HepG2 (cell line): ENCODE measurements at regions not wholly inside any gene's neighbourhood (a gene's known extent, or its start where the extent isn't known, plus 50 kb on each side); places are given as distances from the start of the nearest gene placed in this dataset.

Source experiments
- ATAC-seq: fragments of 200-7000 bp; cut with Tn5 transposase; 3 replicates; pipeline ENCODE4 v1.9.1; 2020; ENCODE audit warnings: mild to moderate bottlenecking, moderate library complexity
- BruUV-seq: library from RNA; stranded (reverse); fragments of 400-500 nt; replicated peaks from 2 replicates; lab custom pipeline; 2021; lab: Mats Ljungman, UMichigan
- CTCF ChIA-PET: fragments of 300-600 bp; formaldehyde crosslinking; extraction: SDS; loops from one replicate; lab custom pipeline; 2021; ENCODE audit warnings: low total read pairs, inconsistent platforms, low intra/inter-chr PET ratio; lab: Yijun Ruan, JAX
- POLR2A ChIA-PET: fragments of 350-600 bp; sonication (Branson Sonifier 250); formaldehyde crosslinking; loops from one replicate; lab custom pipeline; 2020; ENCODE audit warnings: antibody characterized with exemption, inconsistent platforms; lab: Yijun Ruan, JAX
- DNase-seq: peaks from one replicate; pipeline ENCODE4 v3.0.0-alpha.2; 2015; ENCODE audit warnings: low spot score
- FAIRE-seq: peaks from 3 replicates; lab custom pipeline; 2011; peaks lifted over from hg19 to GRCh38; lab: Jason Lieb, UNC
- H2AFZ ChIP-seq: one replicate; pipeline ENCODE4 v1.6.1; 2011; ENCODE audit warnings: low read length, inconsistent platforms
- H3K27ac ChIP-seq: fragments of 300-600 bp; 3 replicates; pipeline ENCODE4 v1.8.0; 2011; ENCODE audit warnings: mixed run types, mild to moderate bottlenecking, mixed read lengths, low read length, inconsistent platforms; ENCODE audit not compliant: insufficient read depth; ENCODE audit errors: extremely low read length
- H3K27me3 ChIP-seq, 2 experiments: fragments of 200-600 bp in 1 of 2; 2 replicates in 1 of 2; 3 replicates in 1 of 2; pipeline versions ENCODE4 v1.6.0 to v1.8.0; 2011; ENCODE audit warnings: low read length in 2 of 2, mild to moderate bottlenecking in 2 of 2, moderate library complexity in 2 of 2, inconsistent platforms in 1 of 2; ENCODE audit not compliant: insufficient read depth in 2 of 2, control insufficient read depth in 1 of 2
- H3K36me3 ChIP-seq, 2 experiments: fragments of 200-600 bp in 1 of 2; replicated peaks in 1 of 2; 2 replicates in 1 of 2; 3 replicates in 1 of 2; pipeline versions ENCODE4 v1.5.1 to v1.8.0; 2011; ENCODE audit warnings: low read length in 2 of 2, inconsistent platforms in 1 of 2; ENCODE audit not compliant: insufficient read depth in 2 of 2, control insufficient read depth in 1 of 2
- H3K4me1 ChIP-seq: 2 replicates; pipeline ENCODE4 v1.5.1; 2012; ENCODE audit warnings: low read length, inconsistent platforms; ENCODE audit not compliant: insufficient read depth
- H3K4me2 ChIP-seq: 2 replicates; pipeline ENCODE4 v1.6.0; 2011; ENCODE audit warnings: low read depth, low read length, inconsistent platforms
- H3K4me3 ChIP-seq, 3 experiments: fragments of 200-600 bp in 1 of 3; sonication (generic), shearing (Covaris generic) in 1 of 3; replicated peaks in 1 of 3; 2 replicates each; pipeline ENCODE4 v1.5.1; 2011 to 2016; ENCODE audit warnings: low read length in 3 of 3, inconsistent platforms in 2 of 3, low read depth in 2 of 3, mild to moderate bottlenecking in 2 of 3, control low read depth in 1 of 3, mixed read lengths in 1 of 3; ENCODE audit not compliant: insufficient read depth in 1 of 3
- H3K79me2 ChIP-seq: one replicate; pipeline ENCODE4 v1.6.1; 2011; ENCODE audit warnings: low read length, inconsistent platforms; ENCODE audit not compliant: insufficient read depth
- H3K9ac ChIP-seq: 2 replicates; pipeline ENCODE4 v1.6.0; 2011; ENCODE audit warnings: mild to moderate bottlenecking, low read depth, low read length, inconsistent platforms; ENCODE audit not compliant: insufficient read depth
- H3K9me3 ChIP-seq: 2 replicates; pipeline ENCODE4 v1.5.1; 2012; ENCODE audit warnings: mild to moderate bottlenecking, low read length
- H4K20me1 ChIP-seq: 2 replicates; pipeline ENCODE4 v1.6.0; 2011; ENCODE audit warnings: inconsistent platforms, mild to moderate bottlenecking, low read length, moderate library complexity; ENCODE audit not compliant: insufficient read depth
- AFF4 ChIP-seq: sonication (generic); formaldehyde crosslinking; IDR thresholded peaks from 2 replicates; pipeline ENCODE4 v1.4.0; 2020; ENCODE audit warnings: missing genetic modification reagents
- CC2D1A ChIP-seq: sonication (generic); formaldehyde crosslinking; IDR thresholded peaks from 2 replicates; pipeline ENCODE4 v1.8.1; 2023; ENCODE audit warnings: mild to moderate bottlenecking, missing genetic modification reagents
- EP300 ChIP-seq, 3 experiments: sonication (generic) in 1 of 3; formaldehyde crosslinking in 1 of 3; IDR thresholded peaks; 2 replicates each; pipeline versions ENCODE4 v1.5.1 to v1.6.1; 2011 to 2020; ENCODE audit warnings: low read depth in 2 of 3, low read length in 2 of 3, borderline replicate concordance in 1 of 3, improper control_type of control experiment in 1 of 3, mild to moderate bottlenecking in 1 of 3, missing genetic modification reagents in 1 of 3, moderate library complexity in 1 of 3
- MIER2 ChIP-seq: IDR thresholded peaks from 2 replicates; pipeline ENCODE4 v1.6.1; 2016; ENCODE audit warnings: missing biosample characterization, missing genetic modification reagents
- NRL ChIP-seq: sonication (generic); formaldehyde crosslinking; IDR thresholded peaks from 2 replicates; pipeline ENCODE4 v1.5.0; 2020; ENCODE audit warnings: missing genetic modification reagents, mild to moderate bottlenecking, moderate library complexity, borderline replicate concordance
- RARA ChIP-seq: IDR thresholded peaks from 2 replicates; pipeline ENCODE4 v1.6.1; 2016; ENCODE audit warnings: missing genetic modification reagents, missing compliant biosample characterization
- RFX1 ChIP-seq: fragments of 450-650 bp; IDR thresholded peaks from 2 replicates; pipeline ENCODE4 v1.6.1; 2017
- RFXAP ChIP-seq: sonication (generic); formaldehyde crosslinking; IDR thresholded peaks from 2 replicates; pipeline ENCODE4 v1.4.0; 2020; ENCODE audit warnings: missing genetic modification reagents, borderline replicate concordance
- SNRNP70 ChIP-seq: fragments of 200-400 bp; formaldehyde crosslinking; IDR thresholded peaks from 2 replicates; pipeline ENCODE4 v1.6.1; 2017; ENCODE audit warnings: mild to moderate bottlenecking, low read depth, low read length, moderate library complexity
- XRCC5 ChIP-seq: fragments of 200-400 bp; formaldehyde crosslinking; optimal IDR thresholded peaks from 2 replicates; pipeline ENCODE3; 2017; ENCODE audit warnings: mild to moderate bottlenecking, low read length
- ZBTB37 ChIP-seq: sonication (generic); formaldehyde crosslinking; IDR thresholded peaks from 2 replicates; pipeline ENCODE4 v1.4.0; 2020; ENCODE audit warnings: mild to moderate bottlenecking, missing genetic modification reagents
- ZBTB42 ChIP-seq: sonication (generic); formaldehyde crosslinking; IDR thresholded peaks from 2 replicates; pipeline ENCODE4 v1.5.0; 2020; ENCODE audit warnings: mild to moderate bottlenecking, missing genetic modification reagents
- ZNF383 ChIP-seq: sonication (generic); formaldehyde crosslinking; IDR thresholded peaks from 2 replicates; pipeline ENCODE4 v1.4.0; 2020; ENCODE audit warnings: missing genetic modification reagents, mild to moderate bottlenecking, borderline replicate concordance
- ZNF703 ChIP-seq: sonication (generic); formaldehyde crosslinking; IDR thresholded peaks from 2 replicates; pipeline ENCODE4 v1.5.1; 2020; ENCODE audit warnings: missing genetic modification reagents, mild to moderate bottlenecking, moderate library complexity, borderline replicate concordance
- WGBS: methylation state at CpG from one replicate; pipeline ENCODE4 v1.1.6; 2017; ENCODE audit warnings: low lambda C conversion rate; 5-methylcytosine and 5-hydroxymethylcytosine counted together
- in situ Hi-C: cut with HindIII; loops from 2 replicates; pipeline ENCODE4 v1.10.0; 2017; ENCODE audit warnings: low pct_unique_long_range_greater_than_20kb; ENCODE audit not compliant: extremely low pct_ligation_motif_present
- intact Hi-C: fragments of 100-400 bp; cut with micrococcal nuclease; formaldehyde crosslinking; loops from one replicate; pipeline ENCODE4 v1.10.0; 2022; ENCODE audit not compliant: unreplicated experiment

- no peak for FAIRE-seq
- H3K4me2 ChIP-seq: no peak overlapping the region
- intact Hi-C loops: no loop called here
- no peak overlapping the region for H3K9ac ChIP-seq
- no TSS peak for BruUV-seq
- no peaks in the 10 kb centered on the region; the same call in 1 of the 2 replicates for H3K9me3 ChIP-seq
- DNase-seq: no peak
- CTCF ChIA-PET: no interaction called here
- H4K20me1 ChIP-seq: no peaks in the 10 kb centered on the region
- no peaks in the 10 kb centered on the region for H3K79me2 ChIP-seq
- no peak overlapping the region for H2AFZ ChIP-seq
- in situ Hi-C loops: no loop called here
- no peak for ATAC-seq
- POLR2A ChIA-PET: no interaction called here
- no peak overlapping the region for H3K4me3 ChIP-seq
- H3K27ac ChIP-seq: no peak overlapping the region
- TF ChIP-seq SNRNP70 (no peak), ZBTB37 (CRISPR knock-in tag) (no peak), AFF4 (CRISPR knock-in tag) (no peak), XRCC5 (no peak), ZBTB42 (no peak), CC2D1A (CRISPR knock-in tag) (no peak), ZNF383 (CRISPR knock-in tag) (no peak), NRL (CRISPR knock-in tag) (no peak), RFXAP (CRISPR knock-in tag) (no peak), ZNF703 (CRISPR knock-in tag) (no peak), MIER2 (CRISPR knock-in tag) (no peak), RARA (CRISPR knock-in tag) (no peak), EP300 (IDR thresholded peaks at IDR 0.05; ENCODE audit: low read depth in 2 of 2, low read length in 2 of 2) (no peak), EP300 (CRISPR knock-in tag; IDR thresholded peaks at IDR 0.05; ENCODE audit: borderline replicate concordance) (no peak), RFX1 (no peak)
- H3K27me3 ChIP-seq: no peaks in the 10 kb centered on the region; a peak in 1 of 5 replicates
- H3K4me1 ChIP-seq: no peaks in the 10 kb centered on the region
- H3K36me3 ChIP-seq: no peaks in the 10 kb centered on the region
- WGBS: 1% methylated on average over 3 of the region's 3 CpGs
Observed at GRCh38 chr3:153244961-153245360, 82.9 kb downstream of the RAP2B start.
